Activated T-helper 17 cell treated with anti-CD3 and anti-CD28 coated beads, Interleukin-2, amount 50 U/mL, for 72 hours (primary cell): ENCODE measurements at regions not wholly inside any gene's neighbourhood (a gene's known extent, or its start where the extent isn't known, plus 50 kb on each side); places are given as distances from the start of the nearest gene placed in this dataset.
"Not testable (repeated sequence)": the region's sequence is repeated elsewhere in the genome, so short reads cannot be mapped to it uniquely, and the experiment has no call there.

Source experiments
- ATAC-seq: fragments of 150-1000 bp; cut with Tn5 transposase; replicated peaks from 2 replicates; pipeline ENCODE4 v1.10.0; 2021; ENCODE audit warnings: mild to moderate bottlenecking, moderate library complexity
- H3K27ac Mint-ChIP-seq: one replicate; pipeline ENCODE4 v1.8.0; 2022; ENCODE audit warnings: mixed read lengths
- H3K27me3 Mint-ChIP-seq: one replicate; pipeline ENCODE4 v1.8.0; 2022; ENCODE audit warnings: mixed read lengths
- H3K36me3 Mint-ChIP-seq: one replicate; pipeline ENCODE4 v1.8.0; 2022; ENCODE audit warnings: low read depth, mild to moderate bottlenecking, mixed read lengths
- H3K4me1 Mint-ChIP-seq: one replicate; pipeline ENCODE4 v1.8.0; 2022; ENCODE audit warnings: mixed read lengths
- H3K4me3 Mint-ChIP-seq: one replicate; pipeline ENCODE4 v1.8.0; 2022; ENCODE audit warnings: mild to moderate bottlenecking, mixed read lengths
- H3K9me3 Mint-ChIP-seq: one replicate; pipeline ENCODE4 v1.8.0; 2022; ENCODE audit warnings: mixed read lengths

DNA sequence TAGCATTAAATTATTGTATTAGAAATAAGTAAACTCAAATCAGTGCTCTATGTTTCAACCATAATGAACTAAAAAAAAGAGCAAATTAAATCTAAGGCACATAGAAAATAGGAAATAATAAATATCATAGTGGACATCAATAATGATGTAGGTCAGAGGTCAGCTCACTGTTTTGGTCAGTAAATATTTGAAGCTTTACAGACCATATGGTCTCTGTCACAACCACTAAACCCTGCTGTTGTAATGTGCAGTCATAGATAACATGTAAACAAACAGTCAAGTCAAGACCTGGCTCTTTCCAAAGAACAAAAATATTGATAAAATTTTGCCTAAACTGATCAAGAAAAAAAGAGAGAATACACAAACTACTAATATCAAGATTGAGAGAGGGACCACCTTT is 615.0 kb downstream of the SH2D4B start:
- ATAC-seq = no peak
- H3K36me3 Mint-ChIP-seq = no peaks in the 10 kb centered on the region
- no peaks in the 10 kb centered on the region for H3K4me1 Mint-ChIP-seq
- H3K27ac Mint-ChIP-seq = no peak overlapping the region
- no peaks in the 10 kb centered on the region for H3K27me3 Mint-ChIP-seq
- no peak overlapping the region for H3K4me3 Mint-ChIP-seq
- H3K9me3 Mint-ChIP-seq = no peaks in the 10 kb centered on the region

DNA sequence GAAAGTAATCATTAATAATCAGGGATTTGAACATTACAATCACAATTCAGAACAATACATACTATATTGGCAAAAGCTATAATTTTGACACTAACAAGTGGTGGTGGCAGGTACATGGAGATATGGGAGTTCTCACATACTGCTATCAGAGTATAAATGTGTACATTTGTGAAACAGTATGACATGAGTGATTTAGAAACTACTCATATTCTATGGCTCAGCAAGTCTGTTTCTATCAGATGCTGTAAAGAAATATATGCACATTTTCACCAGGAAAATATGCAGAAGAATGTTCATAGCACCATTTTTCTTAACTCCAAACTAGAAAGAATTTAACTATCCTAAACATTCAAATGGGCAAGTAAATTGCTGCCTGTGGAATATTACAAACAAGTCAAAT is 620.0 kb downstream of the SH2D4B start:
- Mint-ChIP-seq H3K4me1 (no peaks in the 10 kb centered on the region), H3K27ac (no peak overlapping the region), H3K36me3 (no peaks in the 10 kb centered on the region), H3K9me3 (no peaks in the 10 kb centered on the region), H3K27me3 (no peaks in the 10 kb centered on the region), H3K4me3 (no peak overlapping the region)
- ATAC-seq = no peak

DNA sequence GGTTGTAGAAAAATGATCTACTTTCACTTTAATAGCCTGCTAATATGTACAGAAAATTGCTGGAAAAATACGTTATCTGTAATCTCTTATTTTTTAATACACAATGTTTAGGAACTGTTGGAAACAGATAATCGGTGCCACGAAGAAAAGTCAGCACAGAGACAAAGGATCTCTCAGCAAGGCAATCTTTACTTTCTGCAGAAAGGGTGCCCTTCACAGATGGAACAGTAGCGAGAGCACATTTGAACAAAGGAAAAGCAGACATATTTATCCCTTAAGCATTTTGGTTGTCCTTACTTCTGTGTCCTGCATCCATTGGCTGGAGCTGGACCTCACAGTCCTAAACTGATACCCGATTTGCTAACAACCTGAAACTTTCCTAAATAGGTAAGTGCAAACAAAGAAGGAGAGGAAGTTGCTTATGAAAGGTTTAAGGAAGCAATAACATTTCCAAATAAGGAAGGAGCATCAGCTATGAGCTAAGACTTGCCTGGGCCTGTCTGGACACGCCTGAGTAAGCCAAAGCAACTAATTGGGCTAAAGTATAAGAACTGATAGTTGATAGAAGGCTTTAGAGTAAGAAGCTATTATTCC is 640.0 kb downstream of the SH2D4B start:
- no peak for ATAC-seq
- no peak overlapping the region for H3K27ac Mint-ChIP-seq
- no peak overlapping the region for H3K4me3 Mint-ChIP-seq
- no peaks in the 10 kb centered on the region for H3K36me3 Mint-ChIP-seq
- no peaks in the 10 kb centered on the region for H3K4me1 Mint-ChIP-seq
- H3K27me3 Mint-ChIP-seq = no peaks in the 10 kb centered on the region
- H3K9me3 Mint-ChIP-seq = peaks cover 12% of the 10 kb centered on the region

DNA sequence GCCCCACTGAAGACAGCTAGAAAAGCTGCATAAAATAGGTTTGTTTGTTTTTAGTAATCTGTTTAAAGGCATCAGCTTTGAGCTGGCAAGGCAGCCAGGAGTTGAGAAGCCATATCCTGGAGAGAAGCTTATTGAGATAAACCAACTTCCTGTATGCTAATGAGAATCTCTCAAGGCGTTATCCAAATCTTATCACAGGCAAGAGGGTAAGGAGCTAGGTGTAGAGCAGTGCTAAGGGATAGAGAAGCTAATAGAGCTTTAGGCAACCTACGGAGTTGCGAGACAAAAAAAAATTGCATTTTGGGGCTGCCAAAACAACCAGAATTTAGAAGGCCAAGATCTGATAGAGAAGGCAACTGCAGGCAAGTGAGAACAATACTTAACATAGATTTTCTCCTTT is 641.6 kb downstream of the SH2D4B start:
- no peak overlapping the region for H3K27ac Mint-ChIP-seq
- no peak overlapping the region for H3K4me3 Mint-ChIP-seq
- no peaks in the 10 kb centered on the region for H3K4me1 Mint-ChIP-seq
- peaks cover 12% of the 10 kb centered on the region for H3K9me3 Mint-ChIP-seq
- no peak for ATAC-seq
- H3K36me3 Mint-ChIP-seq = no peaks in the 10 kb centered on the region
- no peaks in the 10 kb centered on the region for H3K27me3 Mint-ChIP-seq

DNA sequence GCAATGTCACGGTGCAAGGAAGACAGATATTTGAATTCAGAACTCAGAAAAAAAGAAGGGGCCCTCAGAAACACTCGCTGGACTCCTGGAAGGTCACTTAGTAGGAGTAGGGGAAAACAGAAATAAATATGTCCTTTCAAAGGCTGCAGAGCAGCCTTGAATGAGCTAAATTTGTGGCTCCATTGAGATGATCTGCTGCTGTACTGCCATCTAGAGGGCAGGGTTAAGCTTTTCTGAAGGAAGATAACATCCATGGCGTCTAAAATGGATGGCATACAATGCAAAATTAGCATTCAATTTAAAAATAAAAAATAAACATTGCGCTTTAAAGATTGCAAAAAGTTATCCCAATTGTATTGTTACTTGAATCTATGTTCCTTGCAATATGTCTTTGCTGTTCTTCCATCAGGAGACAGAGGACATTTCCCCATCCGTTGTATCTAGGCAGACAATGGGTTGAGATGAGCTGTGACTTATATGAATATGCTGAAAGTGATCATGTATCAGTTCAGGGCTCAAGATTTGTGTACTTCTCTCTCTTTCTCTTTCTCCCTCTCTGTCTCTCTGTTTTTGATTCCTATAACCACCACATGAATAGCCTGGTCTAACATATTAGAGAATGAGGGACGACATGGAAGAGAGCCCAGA is 642.2 kb downstream of the SH2D4B start:
- no peaks in the 10 kb centered on the region for H3K36me3 Mint-ChIP-seq

DNA sequence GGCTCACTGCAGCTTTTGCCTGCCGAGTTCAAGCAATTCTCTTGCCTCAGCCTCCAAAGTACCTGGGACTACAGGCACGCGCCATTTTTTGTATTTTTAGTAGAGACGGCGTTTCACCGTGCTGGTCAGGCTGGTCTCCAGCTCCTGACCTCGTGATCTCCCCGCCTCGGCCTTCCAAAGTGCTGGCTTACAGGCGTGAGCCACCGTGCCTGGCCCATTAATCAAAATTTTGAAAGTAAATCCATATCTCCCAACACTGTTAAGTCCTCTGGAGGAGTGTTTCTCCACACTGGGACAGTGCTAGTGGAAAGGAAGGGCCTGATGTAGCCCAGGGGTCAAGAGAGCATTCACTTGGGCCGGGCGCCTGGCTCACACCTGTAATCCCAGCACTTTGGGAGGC is 644.6 kb downstream of the SH2D4B start:
- Mint-ChIP-seq H3K4me1 (no peaks in the 10 kb centered on the region), H3K27me3 (no peaks in the 10 kb centered on the region), H3K36me3 (no peaks in the 10 kb centered on the region), H3K9me3 (peaks cover 9% of the 10 kb centered on the region), H3K4me3 (no peak overlapping the region), H3K27ac (no peak overlapping the region)
- ATAC-seq = no peak

More for the DNA sequence above, 642.2 kb downstream of the SH2D4B start:
- peaks cover 12% of the 10 kb centered on the region for H3K9me3 Mint-ChIP-seq
- no peak overlapping the region for H3K27ac Mint-ChIP-seq
- no peaks in the 10 kb centered on the region for H3K4me1 Mint-ChIP-seq
- no peak overlapping the region for H3K4me3 Mint-ChIP-seq
- no peak for ATAC-seq
- H3K27me3 Mint-ChIP-seq = no peaks in the 10 kb centered on the region

DNA sequence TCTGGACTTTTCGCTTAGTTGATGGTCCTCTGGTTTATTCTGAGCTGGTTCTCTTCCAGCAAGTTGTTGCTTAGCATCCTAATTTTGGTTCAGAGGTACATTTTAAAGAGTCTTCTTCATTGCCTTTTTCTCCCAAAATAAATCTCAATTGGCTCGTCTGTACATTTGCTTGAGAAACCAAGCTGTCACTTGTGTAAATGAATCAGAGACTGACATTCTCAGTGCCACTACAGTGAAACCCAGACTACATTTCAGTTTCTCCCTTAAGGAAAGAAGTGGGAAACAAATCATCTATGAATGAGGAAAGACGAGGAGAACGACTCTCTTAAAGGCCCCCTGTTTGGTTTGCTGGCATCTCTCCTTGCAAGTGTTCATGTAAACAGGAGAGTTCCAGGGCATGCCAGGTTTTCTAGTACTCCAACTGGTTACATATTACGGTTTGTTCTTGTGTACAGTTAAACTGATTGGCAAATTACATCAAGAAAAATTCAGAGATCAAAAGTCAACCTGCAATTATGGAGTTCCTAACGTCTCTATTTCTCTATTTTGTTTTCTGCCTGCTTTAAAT is 654.6 kb downstream of the SH2D4B start:
- Mint-ChIP-seq H3K4me3 (no peak overlapping the region), H3K27me3 (no peaks in the 10 kb centered on the region), H3K36me3 (no peaks in the 10 kb centered on the region), H3K27ac (no peak overlapping the region), H3K4me1 (no peaks in the 10 kb centered on the region), H3K9me3 (peaks cover 3% of the 10 kb centered on the region)
- no peak for ATAC-seq

DNA sequence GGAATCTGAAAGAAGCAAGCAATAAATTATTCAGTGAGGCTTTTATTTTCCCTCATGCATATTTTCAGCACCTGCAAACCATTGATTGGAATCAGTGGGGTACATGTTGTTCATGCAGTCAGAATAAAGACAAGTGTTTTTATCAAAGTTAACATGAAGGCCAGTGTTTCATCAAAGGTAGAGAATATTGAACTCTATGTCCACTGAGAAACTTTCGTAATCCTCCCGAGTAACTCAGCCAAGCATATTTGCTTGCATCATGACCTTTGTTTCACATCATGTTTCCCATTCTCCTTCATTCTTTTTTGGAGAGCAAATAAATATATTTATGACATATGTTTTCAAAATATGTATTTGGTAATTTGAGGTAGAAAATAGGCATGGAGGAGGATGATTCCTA is 663.1 kb downstream of the SH2D4B start:
- ATAC-seq = no peak
- Mint-ChIP-seq H3K4me1 (no peaks in the 10 kb centered on the region), H3K9me3 (peaks cover 3% of the 10 kb centered on the region), H3K27me3 (no peaks in the 10 kb centered on the region), H3K36me3 (no peaks in the 10 kb centered on the region), H3K4me3 (no peak overlapping the region), H3K27ac (no peak overlapping the region)

DNA sequence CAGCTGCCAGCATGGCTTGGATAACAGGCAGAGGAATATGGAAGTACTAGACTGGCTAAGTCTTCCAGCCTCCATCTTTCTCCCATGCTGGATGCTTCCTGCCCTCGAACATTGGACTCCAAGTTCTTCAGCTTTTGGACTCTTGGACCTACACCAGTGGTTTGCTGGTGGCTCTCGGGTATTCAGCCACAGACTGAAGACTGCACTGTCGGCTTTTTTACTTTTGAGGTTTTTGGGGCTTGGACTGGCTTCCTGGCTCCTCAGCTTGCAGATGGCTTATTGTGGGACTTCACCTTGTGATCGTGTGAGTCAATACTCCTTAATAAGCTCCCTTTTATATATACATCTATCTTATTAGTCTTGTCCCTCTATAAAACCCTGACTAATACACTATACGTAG is 667.6 kb upstream of the NRG3 start:
- H3K36me3 Mint-ChIP-seq, H3K9me3 Mint-ChIP-seq, H3K4me1 Mint-ChIP-seq, H3K27ac Mint-ChIP-seq, H3K4me3 Mint-ChIP-seq, H3K27me3 Mint-ChIP-seq, ATAC-seq: not testable (repeated sequence)

DNA sequence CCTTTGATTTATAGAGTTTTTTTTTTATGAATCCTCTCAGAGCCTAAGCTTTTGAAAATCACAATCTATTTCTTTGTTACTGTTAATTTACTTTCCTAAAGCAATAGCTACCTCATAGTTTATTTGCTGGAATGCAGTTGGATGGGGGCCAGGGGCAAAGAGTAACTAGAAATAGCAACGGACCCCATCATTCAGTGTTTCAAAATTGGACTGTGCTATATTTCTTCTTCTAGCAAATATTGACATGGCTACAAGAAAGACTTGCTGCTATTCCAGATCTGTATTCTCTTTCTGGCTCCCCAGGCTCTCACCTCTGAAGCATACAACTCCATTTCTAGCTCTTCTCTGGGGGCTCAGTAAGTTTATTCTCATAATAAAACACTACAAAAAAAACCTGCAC is 661.6 kb upstream of the NRG3 start:
- Mint-ChIP-seq H3K36me3 (no peaks in the 10 kb centered on the region), H3K4me1 (no peaks in the 10 kb centered on the region), H3K4me3 (no peak overlapping the region), H3K9me3 (no peaks in the 10 kb centered on the region), H3K27ac (no peak overlapping the region), H3K27me3 (no peaks in the 10 kb centered on the region)
- ATAC-seq = no peak

DNA sequence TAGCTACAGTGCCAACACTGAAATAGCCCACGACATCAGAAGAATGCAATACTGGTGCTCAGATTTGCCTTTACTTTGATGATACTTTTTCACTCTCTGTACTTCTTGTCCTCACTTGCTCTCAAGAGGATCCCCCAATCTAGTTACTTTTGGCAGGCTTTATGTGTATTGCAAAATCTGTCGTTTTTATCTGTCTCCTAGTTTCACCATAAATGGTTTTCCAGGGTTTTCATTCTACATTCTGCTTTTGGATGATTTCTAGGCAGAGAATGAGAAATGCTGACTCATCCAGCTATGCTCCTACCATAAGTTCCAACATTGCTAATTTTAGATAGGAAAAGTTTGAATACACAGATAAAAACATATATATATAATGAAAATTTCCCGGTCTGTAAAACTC is 659.5 kb upstream of the NRG3 start:
- Mint-ChIP-seq H3K27me3 (no peaks in the 10 kb centered on the region), H3K9me3 (no peaks in the 10 kb centered on the region), H3K4me1 (no peaks in the 10 kb centered on the region), H3K4me3 (no peak overlapping the region), H3K36me3 (no peaks in the 10 kb centered on the region), H3K27ac (no peak overlapping the region)
- ATAC-seq = no peak

DNA sequence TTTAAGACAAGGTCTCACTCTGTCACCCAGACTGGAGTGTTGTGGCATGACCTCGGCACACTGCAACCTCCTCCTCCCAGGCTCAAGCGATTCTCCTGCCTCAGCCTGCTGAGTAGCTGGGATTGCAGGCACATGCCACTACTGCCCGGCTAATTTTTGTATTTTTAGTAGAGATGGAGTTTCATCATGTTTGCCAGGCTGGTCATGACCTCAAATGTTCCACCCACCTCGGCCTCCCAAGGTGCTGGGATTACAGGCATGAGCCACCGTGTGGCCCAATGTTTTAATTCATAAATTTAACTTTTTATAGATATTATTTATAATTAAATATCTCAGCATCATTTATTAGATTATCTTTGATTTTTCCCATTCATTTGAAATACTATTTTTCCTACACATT is 658.0 kb upstream of the NRG3 start:
- no peaks in the 10 kb centered on the region for H3K36me3 Mint-ChIP-seq
- H3K4me3 Mint-ChIP-seq = no peak overlapping the region
- H3K4me1 Mint-ChIP-seq = no peaks in the 10 kb centered on the region
- no peak for ATAC-seq
- no peaks in the 10 kb centered on the region for H3K27me3 Mint-ChIP-seq
- H3K27ac Mint-ChIP-seq = no peak overlapping the region
- H3K9me3 Mint-ChIP-seq = no peaks in the 10 kb centered on the region

DNA sequence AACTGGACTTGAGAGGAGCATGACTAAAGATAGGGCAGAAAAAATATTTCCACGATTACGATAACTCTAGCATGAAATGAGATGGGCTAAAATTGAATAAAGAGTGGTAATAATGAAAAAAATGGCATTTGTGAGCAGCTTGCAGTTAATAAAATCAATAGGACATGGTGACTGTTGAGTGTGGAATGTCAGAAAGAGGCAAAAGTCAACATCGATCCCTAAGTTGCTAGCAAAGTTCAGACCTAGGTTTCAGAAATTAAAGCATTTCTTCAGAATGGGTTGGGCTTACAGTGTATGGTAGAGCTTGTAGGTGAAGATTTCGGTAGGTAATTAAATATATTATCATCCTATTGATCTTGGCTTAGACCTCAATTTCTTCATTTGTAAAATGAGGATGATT is 656.7 kb upstream of the NRG3 start:
- Mint-ChIP-seq H3K27me3 (no peaks in the 10 kb centered on the region), H3K9me3 (peaks cover 6% of the 10 kb centered on the region), H3K4me1 (no peaks in the 10 kb centered on the region), H3K27ac (no peak overlapping the region), H3K4me3 (no peak overlapping the region), H3K36me3 (no peaks in the 10 kb centered on the region)
- ATAC-seq = no peak

DNA sequence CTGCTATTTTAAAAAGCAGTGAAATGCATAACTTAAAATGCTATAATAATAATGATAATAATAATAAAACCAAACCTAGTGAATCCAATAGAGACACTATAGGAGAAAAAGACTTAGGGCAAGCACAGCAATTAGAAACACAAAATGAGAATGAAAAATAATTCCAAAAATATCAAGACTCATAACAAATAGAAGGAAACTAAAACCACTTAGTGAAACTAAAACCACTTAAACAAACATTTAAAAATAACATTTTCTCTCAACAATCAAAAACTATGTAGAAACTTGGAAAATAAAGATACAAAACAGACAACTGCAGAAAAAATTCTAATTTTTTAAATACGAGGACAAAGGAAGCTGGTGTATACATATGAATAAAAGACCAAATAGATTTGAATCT is 655.2 kb upstream of the NRG3 start:
- Mint-ChIP-seq H3K36me3 (no peaks in the 10 kb centered on the region), H3K4me3 (no peak overlapping the region), H3K27me3 (no peaks in the 10 kb centered on the region), H3K4me1 (no peaks in the 10 kb centered on the region), H3K27ac (no peak overlapping the region), H3K9me3 (peaks cover 6% of the 10 kb centered on the region)
- no peak for ATAC-seq

DNA sequence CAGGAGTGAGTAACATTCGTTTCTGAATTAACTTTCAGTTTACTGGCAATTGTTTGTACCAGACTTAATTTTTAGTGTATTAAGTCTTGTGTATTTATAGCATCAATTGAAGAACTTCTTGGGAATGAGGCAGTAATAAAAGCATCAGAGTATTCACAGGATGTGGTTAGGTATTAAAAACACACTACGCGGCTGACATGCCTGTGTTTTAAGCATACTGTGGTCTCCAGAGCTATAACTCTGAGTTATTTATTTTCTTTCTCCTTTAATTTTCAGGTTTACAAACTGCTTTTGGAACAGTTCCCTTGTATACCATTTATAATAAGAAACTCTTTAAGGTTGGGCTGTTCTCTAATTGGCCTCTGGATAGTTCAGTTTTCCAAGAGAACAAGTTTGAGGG is 626.1 kb upstream of the NRG3 start:
- Mint-ChIP-seq H3K36me3 (no peaks in the 10 kb centered on the region), H3K4me3 (no peak overlapping the region), H3K9me3 (no peaks in the 10 kb centered on the region), H3K27me3 (no peaks in the 10 kb centered on the region), H3K27ac (no peak overlapping the region), H3K4me1 (no peaks in the 10 kb centered on the region)
- no peak for ATAC-seq
